ENCODE measurements at regions not wholly inside any gene's neighbourhood (a gene's known extent, or its start where the extent isn't known, plus 50 kb on each side); places are given as distances from the start of the nearest gene placed in this dataset.

DNA sequence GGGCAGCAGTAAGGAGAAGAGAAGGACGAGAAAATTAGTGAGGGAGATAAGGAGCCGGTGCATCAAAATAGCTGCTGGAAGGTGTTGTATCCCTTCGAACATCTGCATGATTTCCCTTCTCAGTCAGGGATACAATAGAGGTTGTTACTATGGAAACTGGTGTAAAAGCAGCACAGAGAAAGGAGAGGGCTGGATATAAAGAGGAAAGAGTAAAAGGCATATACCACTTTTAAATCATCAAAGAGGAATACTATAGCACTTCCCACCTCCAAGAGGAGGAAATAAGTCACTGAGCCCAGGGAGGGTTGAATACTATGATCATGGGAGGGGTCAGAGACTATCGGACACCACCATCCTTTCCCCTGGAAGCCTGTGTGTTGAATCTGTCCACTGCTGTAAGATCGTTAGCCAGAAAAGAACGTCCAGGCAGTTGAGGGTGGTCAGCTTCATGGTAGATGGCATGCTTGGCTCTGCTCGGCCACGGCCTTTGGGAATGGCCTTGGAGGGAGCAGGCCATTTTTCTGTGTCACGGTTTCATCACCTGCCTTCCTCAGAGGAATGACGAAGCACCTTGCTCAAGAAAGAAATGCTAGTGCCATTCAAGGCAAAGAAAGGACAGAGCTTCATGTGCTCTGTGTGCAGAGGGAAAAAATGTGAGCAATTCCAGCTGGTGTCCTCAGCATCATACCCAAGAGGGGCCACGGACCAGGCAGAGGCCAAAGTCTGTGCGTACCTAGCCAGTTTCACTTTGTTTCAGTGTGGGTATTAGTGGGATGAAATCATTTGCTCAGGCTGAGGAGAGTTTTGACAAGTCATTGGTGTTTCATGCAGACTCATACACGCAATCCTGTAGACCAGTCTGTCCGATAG, 64.2 kb downstream of the IRF2BP2 start:
- TF ChIP-seq, protein P1, sequence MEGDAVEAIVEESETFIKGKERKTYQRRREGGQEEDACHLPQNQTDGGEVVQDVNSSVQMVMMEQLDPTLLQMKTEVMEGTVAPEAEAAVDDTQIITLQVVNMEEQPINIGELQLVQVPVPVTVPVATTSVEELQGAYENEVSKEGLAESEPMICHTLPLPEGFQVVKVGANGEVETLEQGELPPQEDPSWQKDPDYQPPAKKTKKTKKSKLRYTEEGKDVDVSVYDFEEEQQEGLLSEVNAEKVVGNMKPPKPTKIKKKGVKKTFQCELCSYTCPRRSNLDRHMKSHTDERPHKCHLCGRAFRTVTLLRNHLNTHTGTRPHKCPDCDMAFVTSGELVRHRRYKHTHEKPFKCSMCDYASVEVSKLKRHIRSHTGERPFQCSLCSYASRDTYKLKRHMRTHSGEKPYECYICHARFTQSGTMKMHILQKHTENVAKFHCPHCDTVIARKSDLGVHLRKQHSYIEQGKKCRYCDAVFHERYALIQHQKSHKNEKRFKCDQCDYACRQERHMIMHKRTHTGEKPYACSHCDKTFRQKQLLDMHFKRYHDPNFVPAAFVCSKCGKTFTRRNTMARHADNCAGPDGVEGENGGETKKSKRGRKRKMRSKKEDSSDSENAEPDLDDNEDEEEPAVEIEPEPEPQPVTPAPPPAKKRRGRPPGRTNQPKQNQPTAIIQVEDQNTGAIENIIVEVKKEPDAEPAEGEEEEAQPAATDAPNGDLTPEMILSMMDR (conservative IDR thresholded peaks at IDR 0.05; ENCODE audit: low read depth, low read length), result no peak
- TF ChIP-seq EZH2 (IDR thresholded peaks at IDR 0.05; ENCODE audit: borderline replicate concordance, low read depth, low read length, poor library complexity, severe bottlenecking), result no peak

Measured in A673 (cell line).